HCT116 (cell line): ENCODE measurements at regions not wholly inside any gene's neighbourhood (a gene's known extent, or its start where the extent isn't known, plus 50 kb on each side); places are given as distances from the start of the nearest gene placed in this dataset.

Experiments
- TF ChIP-seq, protein P1 (sequence below), 3 experiments: fragments of 200-600 bp in 1 of 3; sonication (generic) in 1 of 3; IDR thresholded peaks in 2 of 3; conservative IDR thresholded peaks in 1 of 3; 2 replicates each; pipeline ENCODE4 v1.5.1; 2012 to 2017; ENCODE audit warnings: low read depth in 2 of 3, low read length in 2 of 3, antibody characterized with exemption in 1 of 3, borderline replicate concordance in 1 of 3, control low read depth in 1 of 3, mild to moderate bottlenecking in 1 of 3, mixed read lengths in 1 of 3, mixed run types in 1 of 3, moderate library complexity in 1 of 3; ENCODE audit not compliant: insufficient read depth in 1 of 3
- TF ChIP-seq, protein P2 (sequence below): IDR thresholded peaks from 2 replicates; pipeline ENCODE4 v1.6.1; 2012

DNA sequence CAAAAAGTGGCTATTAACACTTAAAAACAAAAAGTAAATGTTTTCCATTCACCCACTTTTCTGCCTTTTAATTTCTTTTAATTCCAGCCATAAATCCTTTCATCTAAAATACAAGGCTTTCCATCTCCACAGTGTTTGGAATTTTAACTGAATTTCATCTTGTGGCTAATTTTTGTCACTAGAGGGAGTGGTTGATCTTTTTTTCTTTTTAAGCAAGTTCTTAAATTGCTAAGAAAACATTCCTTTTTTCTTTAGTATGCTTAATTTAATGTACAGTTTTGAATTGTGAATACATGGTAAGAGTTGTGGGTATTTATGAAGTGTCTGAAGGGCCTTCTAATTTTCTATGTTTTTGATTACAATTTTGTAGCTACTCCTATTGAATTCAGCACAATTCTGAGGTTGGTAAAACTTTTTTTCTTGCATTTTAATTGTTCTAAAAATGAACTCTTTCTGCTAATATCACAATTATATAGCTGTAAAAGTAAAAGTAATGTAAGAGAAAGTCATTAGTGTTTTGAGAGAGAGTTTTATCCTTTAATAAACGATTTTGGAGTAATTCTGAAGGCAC lies 54.9 kb upstream of the ANK3 start:
- TF ChIP-seq, protein P1, sequence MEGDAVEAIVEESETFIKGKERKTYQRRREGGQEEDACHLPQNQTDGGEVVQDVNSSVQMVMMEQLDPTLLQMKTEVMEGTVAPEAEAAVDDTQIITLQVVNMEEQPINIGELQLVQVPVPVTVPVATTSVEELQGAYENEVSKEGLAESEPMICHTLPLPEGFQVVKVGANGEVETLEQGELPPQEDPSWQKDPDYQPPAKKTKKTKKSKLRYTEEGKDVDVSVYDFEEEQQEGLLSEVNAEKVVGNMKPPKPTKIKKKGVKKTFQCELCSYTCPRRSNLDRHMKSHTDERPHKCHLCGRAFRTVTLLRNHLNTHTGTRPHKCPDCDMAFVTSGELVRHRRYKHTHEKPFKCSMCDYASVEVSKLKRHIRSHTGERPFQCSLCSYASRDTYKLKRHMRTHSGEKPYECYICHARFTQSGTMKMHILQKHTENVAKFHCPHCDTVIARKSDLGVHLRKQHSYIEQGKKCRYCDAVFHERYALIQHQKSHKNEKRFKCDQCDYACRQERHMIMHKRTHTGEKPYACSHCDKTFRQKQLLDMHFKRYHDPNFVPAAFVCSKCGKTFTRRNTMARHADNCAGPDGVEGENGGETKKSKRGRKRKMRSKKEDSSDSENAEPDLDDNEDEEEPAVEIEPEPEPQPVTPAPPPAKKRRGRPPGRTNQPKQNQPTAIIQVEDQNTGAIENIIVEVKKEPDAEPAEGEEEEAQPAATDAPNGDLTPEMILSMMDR (IDR thresholded peaks at IDR 0.05 in 2 of 3, conservative IDR thresholded peaks at IDR 0.05 in 1 of 3; ENCODE audit: borderline replicate concordance in 1 of 3, insufficient read depth in 1 of 3, low read depth in 2 of 3, low read length in 2 of 3) = peak; percentile 36 to 70 (median 66); a peak in 4 of 6 replicates
- TF ChIP-seq, protein P2, sequence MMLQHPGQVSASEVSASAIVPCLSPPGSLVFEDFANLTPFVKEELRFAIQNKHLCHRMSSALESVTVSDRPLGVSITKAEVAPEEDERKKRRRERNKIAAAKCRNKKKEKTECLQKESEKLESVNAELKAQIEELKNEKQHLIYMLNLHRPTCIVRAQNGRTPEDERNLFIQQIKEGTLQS = no peak
